ENCODE measurements at regions not wholly inside any gene's neighbourhood (a gene's known extent, or its start where the extent isn't known, plus 50 kb on each side); places are given as distances from the start of the nearest gene placed in this dataset.
"Not testable (repeated sequence)": the region's sequence is repeated elsewhere in the genome, so short reads cannot be mapped to it uniquely, and the experiment has no call there.

DNA sequence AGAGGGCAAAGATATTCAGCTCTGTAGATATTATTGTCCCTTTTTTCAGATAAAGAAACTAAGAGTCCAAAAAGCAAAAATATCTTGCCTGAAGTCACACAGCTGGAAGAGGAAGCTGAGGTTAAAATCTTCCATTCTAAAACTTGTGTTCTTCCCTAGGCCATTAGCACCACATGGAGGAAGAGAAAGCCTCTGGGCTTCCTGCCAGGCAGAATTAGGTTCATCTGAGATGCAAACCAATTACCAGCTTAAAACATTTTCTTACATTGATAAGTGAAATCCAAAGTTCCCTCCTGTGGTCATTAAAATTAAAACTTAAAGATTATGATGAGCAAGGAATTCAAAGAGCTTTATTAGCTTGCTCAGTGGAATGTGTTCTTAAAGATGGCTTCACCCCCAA lies 235.3 kb upstream of the SETMAR start:
- no peak overlapping the region for H3K4me3 ChIP-seq

DNA sequence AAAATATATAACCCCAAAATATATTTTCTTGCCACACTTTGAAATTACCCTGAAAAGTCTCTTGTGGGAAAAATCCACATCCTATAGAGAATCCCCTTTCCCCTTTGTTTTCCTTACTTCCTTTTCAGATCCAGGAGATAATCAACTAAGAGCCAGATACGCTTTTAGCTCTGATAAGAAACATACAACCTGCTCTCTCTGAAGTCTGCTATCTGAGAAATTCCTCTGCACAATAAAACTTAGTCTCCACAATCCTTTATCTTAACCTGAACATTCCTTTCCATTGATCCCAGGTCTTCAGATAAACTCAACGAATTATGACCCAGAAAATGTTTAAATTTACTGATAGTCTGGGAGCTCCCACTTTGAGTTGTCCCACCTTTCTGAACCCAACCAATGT lies 233.4 kb upstream of the SETMAR start:
- Histone ChIP-seq H3K27ac (no peak overlapping the region), H3K9me3 (no peaks in the 10 kb centered on the region), H3K4me1 (no peaks in the 10 kb centered on the region), H3K4me3 (no peak overlapping the region), H3K36me3 (ENCODE audit: insufficient read depth in 1 of 2, low read depth in 1 of 2) (no peaks in the 10 kb centered on the region), H3K27me3 (ENCODE audit: insufficient read depth in 3 of 3, low read length in 2 of 3) (no peaks in the 10 kb centered on the region)
- no peak for DNase-seq
- intact Hi-C loops (cut with DNase I): no loop called here
- 67 to 89% (median 78%) methylated on average over 2 of the region's 2 CpGs for WGBS, 3 donors
- TF ChIP-seq, protein P1, sequence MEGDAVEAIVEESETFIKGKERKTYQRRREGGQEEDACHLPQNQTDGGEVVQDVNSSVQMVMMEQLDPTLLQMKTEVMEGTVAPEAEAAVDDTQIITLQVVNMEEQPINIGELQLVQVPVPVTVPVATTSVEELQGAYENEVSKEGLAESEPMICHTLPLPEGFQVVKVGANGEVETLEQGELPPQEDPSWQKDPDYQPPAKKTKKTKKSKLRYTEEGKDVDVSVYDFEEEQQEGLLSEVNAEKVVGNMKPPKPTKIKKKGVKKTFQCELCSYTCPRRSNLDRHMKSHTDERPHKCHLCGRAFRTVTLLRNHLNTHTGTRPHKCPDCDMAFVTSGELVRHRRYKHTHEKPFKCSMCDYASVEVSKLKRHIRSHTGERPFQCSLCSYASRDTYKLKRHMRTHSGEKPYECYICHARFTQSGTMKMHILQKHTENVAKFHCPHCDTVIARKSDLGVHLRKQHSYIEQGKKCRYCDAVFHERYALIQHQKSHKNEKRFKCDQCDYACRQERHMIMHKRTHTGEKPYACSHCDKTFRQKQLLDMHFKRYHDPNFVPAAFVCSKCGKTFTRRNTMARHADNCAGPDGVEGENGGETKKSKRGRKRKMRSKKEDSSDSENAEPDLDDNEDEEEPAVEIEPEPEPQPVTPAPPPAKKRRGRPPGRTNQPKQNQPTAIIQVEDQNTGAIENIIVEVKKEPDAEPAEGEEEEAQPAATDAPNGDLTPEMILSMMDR (IDR thresholded peaks at IDR 0.05): no peak
- ATAC-seq: no peak

More for the DNA sequence above, 235.3 kb upstream of the SETMAR start:
- Histone ChIP-seq H3K4me1 (no peaks in the 10 kb centered on the region), H3K36me3 (ENCODE audit: insufficient read depth in 1 of 2, low read depth in 1 of 2) (no peaks in the 10 kb centered on the region), H3K27me3 (ENCODE audit: insufficient read depth in 3 of 3, low read length in 2 of 3) (no peaks in the 10 kb centered on the region), H3K27ac (no peak overlapping the region), H3K9me3 (no peaks in the 10 kb centered on the region)
- DNase-seq: no peak
- TF ChIP-seq, protein P1 (IDR thresholded peaks at IDR 0.05): no peak
- no peak for ATAC-seq
- intact Hi-C loops (cut with DNase I): no loop called here

DNA sequence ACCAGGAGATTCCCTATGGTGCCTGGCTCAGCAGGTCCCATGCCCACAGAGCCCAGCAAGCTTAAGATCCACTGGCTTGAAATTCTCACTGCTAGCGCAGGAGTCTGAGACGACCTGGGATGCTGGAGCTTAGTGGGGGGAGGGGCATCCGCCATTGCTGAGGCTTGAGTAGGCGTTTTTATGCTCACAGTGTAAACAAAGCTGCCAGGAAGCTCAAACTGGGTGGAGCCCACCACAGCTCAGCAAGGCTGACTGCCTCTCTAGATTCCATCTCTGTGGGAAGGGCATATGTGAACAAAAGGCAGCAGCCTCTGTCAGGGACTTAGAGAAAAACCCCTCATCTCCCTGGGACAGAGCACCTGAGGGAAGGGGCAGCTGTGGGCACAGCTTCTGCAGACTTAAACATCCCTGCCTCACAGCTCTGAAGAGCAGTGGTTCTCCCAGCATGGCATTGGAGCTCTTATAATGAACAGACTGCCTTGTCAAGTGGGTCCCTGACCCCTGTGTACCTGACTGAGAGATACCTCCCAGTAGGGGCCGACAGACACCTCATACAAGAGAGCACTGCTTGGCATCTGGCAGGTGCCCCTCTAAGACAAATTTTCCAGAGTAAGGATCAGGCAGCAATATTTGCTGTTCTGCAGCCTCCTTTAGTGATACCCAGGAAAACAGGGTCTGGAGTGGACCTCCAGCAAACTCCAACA lies 231.5 kb upstream of the SETMAR start:
- Histone ChIP-seq H3K27ac (no peak overlapping the region), H3K9me3 (peaks cover 8% of the 10 kb centered on the region), H3K36me3 (ENCODE audit: insufficient read depth in 1 of 2, low read depth in 1 of 2) (no peaks in the 10 kb centered on the region), H3K4me3 (no peak overlapping the region), H3K27me3 (ENCODE audit: insufficient read depth in 3 of 3, low read length in 2 of 3) (no peaks in the 10 kb centered on the region), H3K4me1 (no peaks in the 10 kb centered on the region)
- WGBS, 3 donors: 48 to 56% (median 52%) methylated on average over 5 of the region's 5 CpGs
- ATAC-seq (no peak), DNase-seq (no peak)
- intact Hi-C loops (cut with DNase I): no loop called here
- TF ChIP-seq, protein P1 (IDR thresholded peaks at IDR 0.05): no peak

DNA sequence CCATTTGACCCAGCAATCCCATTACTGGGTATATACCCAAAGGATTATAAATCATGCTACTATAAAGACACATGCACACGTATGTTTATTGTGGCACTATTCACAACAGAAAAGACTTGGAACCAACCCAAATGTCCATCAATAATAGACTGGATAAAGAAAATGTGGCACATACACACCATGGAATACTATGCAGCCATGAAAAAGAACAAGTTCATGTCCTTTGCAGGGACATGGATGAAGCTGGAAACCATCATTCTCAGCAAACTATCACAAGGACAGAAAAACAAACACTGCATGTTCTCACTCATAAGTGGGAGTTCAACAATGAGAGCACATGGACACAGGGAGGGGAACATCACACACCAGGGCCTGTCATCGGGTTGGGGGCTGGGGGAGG lies 225.9 kb upstream of the SETMAR start:
- 88 to 100% (median 94%) methylated on average over 2 of the region's 2 CpGs for WGBS, 3 donors
- intact Hi-C loops (cut with DNase I); H3K27me3 ChIP-seq (ENCODE audit: insufficient read depth in 3 of 3, low read length in 2 of 3); H3K9me3 ChIP-seq; H3K4me3 ChIP-seq; H3K27ac ChIP-seq; H3K4me1 ChIP-seq; DNase-seq; H3K36me3 ChIP-seq (ENCODE audit: insufficient read depth in 1 of 2, low read depth in 1 of 2); ATAC-seq: not testable (repeated sequence)

DNA sequence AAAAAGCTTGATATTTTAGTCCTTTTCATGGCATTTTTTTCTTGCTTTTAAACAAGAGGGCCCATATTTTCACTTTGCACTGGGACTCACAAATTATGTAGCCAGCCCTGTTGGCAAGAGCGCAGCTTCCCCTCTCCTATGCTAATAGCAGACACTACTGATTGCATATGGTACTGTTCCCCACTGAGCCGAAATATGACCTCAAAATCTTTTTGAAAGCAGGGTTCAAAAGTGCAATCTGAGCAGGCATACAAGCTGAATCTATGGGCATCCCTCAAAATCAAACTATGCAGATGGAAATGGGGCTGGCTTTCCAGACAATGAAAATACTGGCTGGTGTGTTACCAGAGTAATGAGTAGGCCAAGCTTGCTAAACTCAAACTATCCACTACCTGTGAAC lies 225.2 kb upstream of the SETMAR start:
- 72 to 78% (median 74%) methylated on average over 2 of the region's 2 CpGs for WGBS, 3 donors
- Histone ChIP-seq H3K9me3 (peaks cover 8% of the 10 kb centered on the region), H3K27ac (no peak overlapping the region), H3K27me3 (ENCODE audit: insufficient read depth in 3 of 3, low read length in 2 of 3) (no peaks in the 10 kb centered on the region), H3K4me1 (no peaks in the 10 kb centered on the region), H3K4me3 (no peak overlapping the region), H3K36me3 (ENCODE audit: insufficient read depth in 1 of 2, low read depth in 1 of 2) (no peaks in the 10 kb centered on the region)
- intact Hi-C loops (cut with DNase I): no loop called here
- ATAC-seq (no peak), DNase-seq (no peak)
- TF ChIP-seq, protein P1 (IDR thresholded peaks at IDR 0.05): no peak
